Loucy (cell line): ENCODE measurements at regions not wholly inside any gene's neighbourhood (a gene's known extent, or its start where the extent isn't known, plus 50 kb on each side); places are given as distances from the start of the nearest gene placed in this dataset.
A peak's percentile ranks its signal among the peaks of the same experiment; 100 is the strongest.

Experiments
- H2AFZ ChIP-seq: fragments of 200-600 bp; sonication (generic); 2 replicates; pipeline ENCODE4 v1.6.0; 2016; ENCODE audit warnings: antibody characterized with exemption, mild to moderate bottlenecking, low read length, moderate library complexity
- H3F3A ChIP-seq: fragments of 200-600 bp; 2 replicates; pipeline ENCODE4 v1.6.0; 2016; ENCODE audit warnings: antibody characterized with exemption, low read depth, mild to moderate bottlenecking
- H3K27me3 ChIP-seq: fragments of 200-600 bp; sonication (generic); 2 replicates; pipeline ENCODE4 v1.6.1; 2014; ENCODE audit warnings: low read length, mild to moderate bottlenecking; ENCODE audit not compliant: insufficient read depth, poor library complexity, severe bottlenecking
- H3K36me3 ChIP-seq: fragments of 200-600 bp; sonication (generic); 2 replicates; pipeline ENCODE4 v1.6.1; 2016; ENCODE audit warnings: low read length; ENCODE audit not compliant: insufficient read depth
- H3K4me1 ChIP-seq: fragments of 200-600 bp; sonication (generic); 2 replicates; pipeline ENCODE4 v1.5.1; 2014; ENCODE audit warnings: low read length, mild to moderate bottlenecking; ENCODE audit not compliant: insufficient read depth, poor library complexity, severe bottlenecking
- H3K4me2 ChIP-seq: fragments of 200-600 bp; sonication (generic); 2 replicates; pipeline ENCODE4 v1.6.0; 2014; ENCODE audit warnings: antibody characterized with exemption, low read length, low read depth, mild to moderate bottlenecking; ENCODE audit not compliant: poor library complexity, severe bottlenecking
- H3K4me3 ChIP-seq: fragments of 200-600 bp; sonication (generic); 2 replicates; pipeline ENCODE4 v1.5.1; 2014; ENCODE audit warnings: low read length, mild to moderate bottlenecking, mixed read lengths; ENCODE audit not compliant: poor library complexity, severe bottlenecking
- H3K79me2 ChIP-seq: fragments of 200-600 bp; sonication (generic); 2 replicates; pipeline ENCODE4 v1.6.1; 2014; ENCODE audit warnings: low read length; ENCODE audit not compliant: insufficient read depth
- H3K9ac ChIP-seq: fragments of 200-600 bp; sonication (generic); 2 replicates; pipeline ENCODE4 v1.6.0; 2014; ENCODE audit warnings: mild to moderate bottlenecking, low read depth, low read length, moderate library complexity; ENCODE audit not compliant: poor library complexity, severe bottlenecking
- H3K9me2 ChIP-seq: fragments of 200-600 bp; sonication (generic); replicated peaks from 2 replicates; pipeline ENCODE4 v1.6.1; 2016; ENCODE audit warnings: low read depth, low read length, mixed read lengths
- H3K9me3 ChIP-seq: fragments of 200-600 bp; sonication (generic); 2 replicates; pipeline ENCODE4 v1.6.1; 2014; ENCODE audit warnings: mild to moderate bottlenecking, antibody characterized with exemption, low read length, low read depth; ENCODE audit not compliant: insufficient read depth
- H4K20me1 ChIP-seq: fragments of 200-600 bp; sonication (generic); 2 replicates; pipeline ENCODE4 v1.6.0; 2014; ENCODE audit warnings: antibody characterized with exemption, low read length, mild to moderate bottlenecking; ENCODE audit not compliant: insufficient read depth, poor library complexity, severe bottlenecking
- CTCF ChIP-seq: fragments of 200-600 bp; sonication (generic); conservative IDR thresholded peaks from 2 replicates; pipeline ENCODE4 v1.5.1; 2014; ENCODE audit warnings: mild to moderate bottlenecking, antibody characterized with exemption, low read length
- EZH2phosphoT487 ChIP-seq: fragments of 200-600 bp; IDR thresholded peaks from 2 replicates; pipeline ENCODE4 v1.6.1; 2018; ENCODE audit warnings: antibody characterized with exemption, mild to moderate bottlenecking, moderate library complexity, borderline replicate concordance

GRCh38 chr3:70561796-70562195 is 249.4 kb upstream of the MDFIC2 start:
- peaks cover 21% of the 10 kb centered on the region for H3K4me1 ChIP-seq
- H4K20me1 ChIP-seq, result no peaks in the 10 kb centered on the region
- no peak overlapping the region for H3K9ac ChIP-seq
- H3K4me3 ChIP-seq, result no peak overlapping the region
- H3K36me3 ChIP-seq, result no peaks in the 10 kb centered on the region
- TF ChIP-seq CTCF (no peak), EZH2phosphoT487 (no peak)
- H3F3A ChIP-seq, result no peaks in the 10 kb centered on the region
- H3K4me2 ChIP-seq, result no peak overlapping the region
- H3K27me3 ChIP-seq, result no peaks in the 10 kb centered on the region
- H3K9me2 ChIP-seq, result no peaks in the 10 kb centered on the region
- H3K79me2 ChIP-seq, result no peaks in the 10 kb centered on the region
- no peaks in the 10 kb centered on the region for H3K9me3 ChIP-seq
- H2AFZ ChIP-seq, result no peak overlapping the region

DNA sequence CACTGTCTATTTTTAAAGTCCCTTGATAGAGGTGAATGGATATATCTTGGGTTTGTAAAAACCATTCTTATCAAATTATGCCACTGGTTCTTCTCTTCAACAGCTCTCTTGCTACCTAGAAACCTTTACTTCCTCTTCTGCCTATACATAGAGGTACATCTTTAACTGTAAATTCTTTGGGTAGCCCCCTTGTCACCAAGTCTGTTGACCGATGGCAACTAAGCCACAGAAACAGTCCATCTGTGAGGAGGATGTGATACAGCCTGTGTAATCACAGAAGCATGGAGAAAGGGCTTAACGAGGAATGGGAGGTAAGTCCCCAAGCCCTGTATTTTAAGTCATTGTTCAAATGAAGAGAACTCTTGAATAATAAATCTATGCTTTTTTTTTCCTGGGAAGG is 246.5 kb upstream of the MDFIC2 start:
- peak overlapping the region; percentile 61 for H2AFZ ChIP-seq
- no peak overlapping the region for H3K9ac ChIP-seq
- H3K4me3 ChIP-seq, result no peak overlapping the region
- H3K79me2 ChIP-seq, result no peaks in the 10 kb centered on the region
- H3K9me3 ChIP-seq, result no peaks in the 10 kb centered on the region
- no peaks in the 10 kb centered on the region for H3K27me3 ChIP-seq
- peaks cover 21% of the 10 kb centered on the region for H3K4me1 ChIP-seq
- TF ChIP-seq CTCF (no peak), EZH2phosphoT487 (no peak)
- H3K4me2 ChIP-seq, result peak overlapping the region; percentile 57
- H3F3A ChIP-seq, result no peaks in the 10 kb centered on the region
- no peaks in the 10 kb centered on the region for H3K9me2 ChIP-seq
- no peaks in the 10 kb centered on the region for H4K20me1 ChIP-seq
- H3K36me3 ChIP-seq, result no peaks in the 10 kb centered on the region

DNA sequence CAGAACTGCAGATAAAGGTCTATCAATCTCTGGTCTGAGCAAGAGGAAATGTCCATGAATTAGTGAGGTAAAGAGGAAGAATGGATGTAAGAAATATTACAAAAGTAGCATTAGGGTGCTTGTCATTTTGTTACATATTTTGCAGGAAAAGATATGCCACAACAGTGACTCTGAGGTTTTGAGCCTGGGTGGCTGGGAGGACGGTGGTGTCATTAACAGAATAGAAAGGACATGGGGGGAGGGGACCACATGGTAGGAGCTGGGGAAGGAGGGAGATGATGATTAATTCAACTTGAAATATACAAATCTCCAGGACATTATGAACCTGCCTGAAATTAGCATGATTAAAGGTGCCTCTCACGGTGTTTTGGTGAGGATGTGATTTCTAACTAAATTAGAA is 245.5 kb upstream of the MDFIC2 start:
- H3K79me2 ChIP-seq, result no peaks in the 10 kb centered on the region
- no peaks in the 10 kb centered on the region for H4K20me1 ChIP-seq
- H3K4me1 ChIP-seq, result peaks cover 21% of the 10 kb centered on the region
- no peaks in the 10 kb centered on the region for H3K27me3 ChIP-seq
- no peaks in the 10 kb centered on the region for H3F3A ChIP-seq
- no peaks in the 10 kb centered on the region for H3K9me2 ChIP-seq
- H2AFZ ChIP-seq, result no peak overlapping the region
- TF ChIP-seq EZH2phosphoT487, result no peak
- no peak for TF ChIP-seq CTCF
- no peaks in the 10 kb centered on the region for H3K36me3 ChIP-seq
- no peaks in the 10 kb centered on the region for H3K9me3 ChIP-seq
- H3K9ac ChIP-seq, result no peak overlapping the region
- H3K4me3 ChIP-seq, result peak overlapping the region; percentile 8
- H3K4me2 ChIP-seq, result peak overlapping the region; percentile 57
